ENCODE measurements at regions not wholly inside any gene's neighbourhood (a gene's known extent, or its start where the extent isn't known, plus 50 kb on each side); places are given as distances from the start of the nearest gene placed in this dataset.

- TF ChIP-seq EZH2phosphoT487 (IDR thresholded peaks at IDR 0.05; ENCODE audit: unreplicated experiment): no peak
- TF ChIP-seq, protein P1, sequence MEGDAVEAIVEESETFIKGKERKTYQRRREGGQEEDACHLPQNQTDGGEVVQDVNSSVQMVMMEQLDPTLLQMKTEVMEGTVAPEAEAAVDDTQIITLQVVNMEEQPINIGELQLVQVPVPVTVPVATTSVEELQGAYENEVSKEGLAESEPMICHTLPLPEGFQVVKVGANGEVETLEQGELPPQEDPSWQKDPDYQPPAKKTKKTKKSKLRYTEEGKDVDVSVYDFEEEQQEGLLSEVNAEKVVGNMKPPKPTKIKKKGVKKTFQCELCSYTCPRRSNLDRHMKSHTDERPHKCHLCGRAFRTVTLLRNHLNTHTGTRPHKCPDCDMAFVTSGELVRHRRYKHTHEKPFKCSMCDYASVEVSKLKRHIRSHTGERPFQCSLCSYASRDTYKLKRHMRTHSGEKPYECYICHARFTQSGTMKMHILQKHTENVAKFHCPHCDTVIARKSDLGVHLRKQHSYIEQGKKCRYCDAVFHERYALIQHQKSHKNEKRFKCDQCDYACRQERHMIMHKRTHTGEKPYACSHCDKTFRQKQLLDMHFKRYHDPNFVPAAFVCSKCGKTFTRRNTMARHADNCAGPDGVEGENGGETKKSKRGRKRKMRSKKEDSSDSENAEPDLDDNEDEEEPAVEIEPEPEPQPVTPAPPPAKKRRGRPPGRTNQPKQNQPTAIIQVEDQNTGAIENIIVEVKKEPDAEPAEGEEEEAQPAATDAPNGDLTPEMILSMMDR (conservative IDR thresholded peaks at IDR 0.05; ENCODE audit: low read depth in 2 of 2): no peak
- TF ChIP-seq EZH2 (IDR thresholded peaks at IDR 0.05; ENCODE audit: low read depth, unreplicated experiment): no peak
- TF ChIP-seq, protein P2, sequence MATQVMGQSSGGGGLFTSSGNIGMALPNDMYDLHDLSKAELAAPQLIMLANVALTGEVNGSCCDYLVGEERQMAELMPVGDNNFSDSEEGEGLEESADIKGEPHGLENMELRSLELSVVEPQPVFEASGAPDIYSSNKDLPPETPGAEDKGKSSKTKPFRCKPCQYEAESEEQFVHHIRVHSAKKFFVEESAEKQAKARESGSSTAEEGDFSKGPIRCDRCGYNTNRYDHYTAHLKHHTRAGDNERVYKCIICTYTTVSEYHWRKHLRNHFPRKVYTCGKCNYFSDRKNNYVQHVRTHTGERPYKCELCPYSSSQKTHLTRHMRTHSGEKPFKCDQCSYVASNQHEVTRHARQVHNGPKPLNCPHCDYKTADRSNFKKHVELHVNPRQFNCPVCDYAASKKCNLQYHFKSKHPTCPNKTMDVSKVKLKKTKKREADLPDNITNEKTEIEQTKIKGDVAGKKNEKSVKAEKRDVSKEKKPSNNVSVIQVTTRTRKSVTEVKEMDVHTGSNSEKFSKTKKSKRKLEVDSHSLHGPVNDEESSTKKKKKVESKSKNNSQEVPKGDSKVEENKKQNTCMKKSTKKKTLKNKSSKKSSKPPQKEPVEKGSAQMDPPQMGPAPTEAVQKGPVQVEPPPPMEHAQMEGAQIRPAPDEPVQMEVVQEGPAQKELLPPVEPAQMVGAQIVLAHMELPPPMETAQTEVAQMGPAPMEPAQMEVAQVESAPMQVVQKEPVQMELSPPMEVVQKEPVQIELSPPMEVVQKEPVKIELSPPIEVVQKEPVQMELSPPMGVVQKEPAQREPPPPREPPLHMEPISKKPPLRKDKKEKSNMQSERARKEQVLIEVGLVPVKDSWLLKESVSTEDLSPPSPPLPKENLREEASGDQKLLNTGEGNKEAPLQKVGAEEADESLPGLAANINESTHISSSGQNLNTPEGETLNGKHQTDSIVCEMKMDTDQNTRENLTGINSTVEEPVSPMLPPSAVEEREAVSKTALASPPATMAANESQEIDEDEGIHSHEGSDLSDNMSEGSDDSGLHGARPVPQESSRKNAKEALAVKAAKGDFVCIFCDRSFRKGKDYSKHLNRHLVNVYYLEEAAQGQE (IDR thresholded peaks at IDR 0.05; ENCODE audit: unreplicated experiment): no peak
- TF ChIP-seq JUNB (IDR thresholded peaks at IDR 0.05; ENCODE audit: unreplicated experiment): no peak
- no peak for TF ChIP-seq POLR2AphosphoS5 (IDR thresholded peaks at IDR 0.05; ENCODE audit: low read depth)
- TF ChIP-seq ZNF114 (CRISPR knock-in tag; IDR thresholded peaks at IDR 0.05): no peak
Observed at GRCh38 chr10:124229201-124229988, 136.0 kb upstream of the CHST15 start.
